ENCODE measurements at regions not wholly inside any gene's neighbourhood (a gene's known extent, or its start where the extent isn't known, plus 50 kb on each side); places are given as distances from the start of the nearest gene placed in this dataset.

DNA sequence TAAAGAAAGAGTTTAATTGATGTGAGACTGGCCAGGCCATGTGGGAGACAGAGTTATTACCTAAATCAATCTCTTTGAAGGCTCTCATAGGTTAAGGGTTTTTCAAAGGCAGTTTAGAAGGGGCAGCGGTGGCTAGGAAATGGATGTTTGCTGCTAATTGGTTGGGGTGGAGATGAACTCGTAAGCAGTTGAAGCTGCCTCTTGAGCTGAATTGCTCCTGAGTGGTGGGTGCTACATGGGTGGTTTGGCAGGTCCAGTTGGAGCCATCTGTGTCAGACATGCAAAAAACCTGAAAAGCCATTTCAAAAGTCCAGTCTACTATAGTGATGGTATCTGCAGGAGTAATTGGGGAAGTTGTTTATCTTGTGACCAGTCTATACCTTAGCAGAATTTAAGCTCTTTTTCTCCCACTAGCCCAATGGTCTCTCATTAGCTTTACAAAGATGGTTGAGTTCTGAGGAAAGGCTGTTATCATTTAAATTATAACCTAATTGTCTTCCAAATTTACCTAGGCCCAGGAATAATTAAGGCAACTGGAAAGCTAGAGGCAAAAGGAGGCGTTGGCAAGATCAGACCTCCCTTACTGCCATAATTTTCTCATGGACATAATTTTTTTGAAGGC is 762.4 kb upstream of the FRG1 start:
- H3K4me3 ChIP-seq, result no peak overlapping the region
- intact Hi-C loops (cut with DNase I), result no loop called here
- H3K27me3 ChIP-seq, result peaks cover 0 to 4% (median 0%) of the 10 kb centered on the region in 7 donors
- no peak overlapping the region for H3K27ac ChIP-seq
- no peak for ATAC-seq
- no peaks in the 10 kb centered on the region for H3K36me3 ChIP-seq
- H3K9me3 ChIP-seq, result no peaks in the 10 kb centered on the region
- TF ChIP-seq, protein P1, sequence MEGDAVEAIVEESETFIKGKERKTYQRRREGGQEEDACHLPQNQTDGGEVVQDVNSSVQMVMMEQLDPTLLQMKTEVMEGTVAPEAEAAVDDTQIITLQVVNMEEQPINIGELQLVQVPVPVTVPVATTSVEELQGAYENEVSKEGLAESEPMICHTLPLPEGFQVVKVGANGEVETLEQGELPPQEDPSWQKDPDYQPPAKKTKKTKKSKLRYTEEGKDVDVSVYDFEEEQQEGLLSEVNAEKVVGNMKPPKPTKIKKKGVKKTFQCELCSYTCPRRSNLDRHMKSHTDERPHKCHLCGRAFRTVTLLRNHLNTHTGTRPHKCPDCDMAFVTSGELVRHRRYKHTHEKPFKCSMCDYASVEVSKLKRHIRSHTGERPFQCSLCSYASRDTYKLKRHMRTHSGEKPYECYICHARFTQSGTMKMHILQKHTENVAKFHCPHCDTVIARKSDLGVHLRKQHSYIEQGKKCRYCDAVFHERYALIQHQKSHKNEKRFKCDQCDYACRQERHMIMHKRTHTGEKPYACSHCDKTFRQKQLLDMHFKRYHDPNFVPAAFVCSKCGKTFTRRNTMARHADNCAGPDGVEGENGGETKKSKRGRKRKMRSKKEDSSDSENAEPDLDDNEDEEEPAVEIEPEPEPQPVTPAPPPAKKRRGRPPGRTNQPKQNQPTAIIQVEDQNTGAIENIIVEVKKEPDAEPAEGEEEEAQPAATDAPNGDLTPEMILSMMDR (IDR thresholded peaks at IDR 0.05), result no peak
- DNase-seq, result no peak
- whole genome bisulfite sequencing, 2 donors, result 77 to 79% methylated on average over 3 of the region's 3 CpGs
- H3K4me1 ChIP-seq, result no peaks in the 10 kb centered on the region

DNA sequence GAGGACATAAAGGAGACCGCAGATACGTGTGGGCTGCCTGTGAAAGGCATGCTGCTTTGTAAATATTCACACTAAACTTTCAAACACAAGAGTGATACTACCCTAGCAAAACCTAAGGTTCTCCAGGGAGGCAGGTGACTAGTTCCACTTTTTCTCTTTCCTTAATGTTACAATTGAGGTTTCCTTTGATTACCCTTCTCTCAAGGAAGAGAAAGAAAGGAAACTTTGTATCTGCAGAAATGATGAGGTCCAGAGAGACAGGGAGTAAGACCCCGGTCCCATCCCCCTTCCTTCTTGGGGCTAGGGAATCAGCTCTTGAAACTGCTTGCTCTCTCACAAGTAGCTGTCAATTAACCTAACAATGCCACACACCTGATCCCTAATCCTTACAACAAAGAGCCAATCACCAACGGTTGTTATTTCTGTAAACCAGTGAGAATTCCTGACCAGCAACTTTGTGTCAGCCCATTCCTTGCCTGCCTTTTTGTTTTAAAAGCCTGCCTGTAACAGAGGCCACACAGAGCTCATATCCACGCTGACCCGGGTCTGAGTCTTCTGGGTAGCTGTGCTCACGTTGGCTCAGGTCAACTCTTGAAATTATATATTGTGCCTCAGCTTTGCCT is 754.8 kb upstream of the FRG1 start:
- no peaks in the 10 kb centered on the region for H3K36me3 ChIP-seq
- peaks cover 0 to 23% (median 0%) of the 10 kb centered on the region in 11 donors for H3K9me3 ChIP-seq
- H3K4me3 ChIP-seq, result no peak overlapping the region
- ATAC-seq (no peak), DNase-seq (no peak)
- 34 to 46% methylated on average over 7 of the region's 7 CpGs for WGBS, 2 donors
- intact Hi-C loops (cut with DNase I), result no loop called here
- no peak overlapping the region for H3K27ac ChIP-seq
- peaks cover 0 to 4% (median 0%) of the 10 kb centered on the region in 7 donors for H3K27me3 ChIP-seq
- TF ChIP-seq, protein P1 (IDR thresholded peaks at IDR 0.05), result no peak
- H3K4me1 ChIP-seq, result no peaks in the 10 kb centered on the region

- H3K9me3 ChIP-seq, result peaks cover 0 to 32% (median 0%) of the 10 kb centered on the region in 11 donors
- H3K27ac ChIP-seq, result no peak overlapping the region
- H3K4me1 ChIP-seq, result no peaks in the 10 kb centered on the region
- WGBS, 2 donors, result 53 to 80% methylated on average over 2 of the region's 2 CpGs
- peaks cover 0 to 3% (median 0%) of the 10 kb centered on the region in 7 donors for H3K27me3 ChIP-seq
- DNase-seq, result no peak
- intact Hi-C loops (cut with DNase I), result no loop called here
- H3K4me3 ChIP-seq, result no peak overlapping the region
- TF ChIP-seq, protein P1 (IDR thresholded peaks at IDR 0.05), result no peak
- H3K36me3 ChIP-seq, result no peaks in the 10 kb centered on the region
- no peak for ATAC-seq
These were observed 753.1 kb upstream of the FRG1 start for GRCh38 chr4:189187531-189188052.

DNA sequence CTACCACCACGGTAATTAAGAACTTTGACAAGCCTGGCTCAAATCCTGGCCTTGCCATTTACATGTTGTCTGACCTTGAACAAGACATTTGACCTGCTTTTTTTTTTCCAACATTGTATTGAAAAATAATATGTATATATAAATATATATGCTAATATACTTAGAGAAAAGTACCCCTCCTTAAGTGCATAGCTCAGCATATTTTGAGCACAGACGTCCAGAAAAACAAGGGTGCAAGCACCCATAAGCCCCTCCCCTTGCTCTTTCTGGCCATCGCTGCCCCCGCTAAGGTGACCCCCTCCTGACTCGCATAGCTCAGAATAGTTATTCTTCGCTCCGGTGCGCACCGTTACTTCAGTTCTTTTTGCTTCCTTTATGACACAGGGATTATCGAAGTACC is 742.0 kb upstream of the FRG1 start:
- intact Hi-C loops (cut with DNase I), result no loop called here
- WGBS, 2 donors, result 93 to 94% methylated on average over 10 of the region's 10 CpGs
- H3K27me3 ChIP-seq, result peaks cover 0 to 7% (median 0%) of the 10 kb centered on the region in 7 donors
- DNase-seq (no peak), ATAC-seq (no peak)
- no peak overlapping the region for H3K27ac ChIP-seq
- peaks cover 0 to 11% (median 0%) of the 10 kb centered on the region in 9 donors for H3K4me1 ChIP-seq
- TF ChIP-seq, protein P1 (IDR thresholded peaks at IDR 0.05), result no peak
- H3K9me3 ChIP-seq, result no peaks in the 10 kb centered on the region
- H3K4me3 ChIP-seq, result no peak overlapping the region
- H3K36me3 ChIP-seq, result no peaks in the 10 kb centered on the region
